Breast epithelium (tissue), 4 donors: ENCODE measurements at regions not wholly inside any gene's neighbourhood (a gene's known extent, or its start where the extent isn't known, plus 50 kb on each side); places are given as distances from the start of the nearest gene placed in this dataset.

ENCODE experiments used
- DNase-seq, 2 donors: peaks; one replicate each; pipeline ENCODE4 v3.0.0-alpha.2; 2019; ENCODE audit warnings: low spot score in 2 of 2
- H3K27ac ChIP-seq, 2 donors: fragments of 200-600 bp; sonication (generic) in 1 of 2; one replicate each; pipeline ENCODE4 v1.5.1; 2016 to 2019; ENCODE audit warnings: mild to moderate bottlenecking in 1 of 2
- H3K27me3 ChIP-seq, 2 donors: fragments of 200-600 bp; sonication (generic) in 1 of 2; one replicate each; pipeline versions ENCODE4 v1.5.1 to v1.6.0; 2017 to 2019; ENCODE audit warnings: control low read depth in 1 of 2, mild to moderate bottlenecking in 1 of 2
- H3K36me3 ChIP-seq: fragments of 200-600 bp; one replicate; pipeline ENCODE4 v1.5.1; 2019
- H3K4me1 ChIP-seq, 2 donors: fragments of 200-600 bp; sonication (generic); one replicate each; pipeline ENCODE4 v1.5.1; 2016 to 2019; ENCODE audit warnings: control low read depth in 1 of 2
- H3K4me3 ChIP-seq, 3 donors: fragments of 200-600 bp; sonication (generic); 1 replicate in 2 of 3; 2 replicates in 1 of 3; pipeline ENCODE4 v1.5.1; 2016 to 2019; ENCODE audit warnings: mild to moderate bottlenecking in 3 of 3, moderate library complexity in 2 of 3
- H3K9me3 ChIP-seq, 2 donors: fragments of 200-600 bp; sonication (generic) in 1 of 2; one replicate each; pipeline ENCODE4 v1.5.1; 2016 to 2019; ENCODE audit warnings: control low read depth in 1 of 2
- CTCF ChIP-seq, 3 donors: fragments of 450-650 bp; IDR thresholded peaks; one replicate each; pipeline ENCODE4 v1.5.1; 2016 to 2017; ENCODE audit warnings: antibody characterized with exemption in 3 of 3, mild to moderate bottlenecking in 3 of 3, moderate library complexity in 3 of 3
- POLR2A ChIP-seq: fragments of 450-650 bp; IDR thresholded peaks from one replicate; pipeline ENCODE4 v1.6.1; 2016; ENCODE audit warnings: antibody characterized with exemption, mild to moderate bottlenecking, moderate library complexity
- POLR2AphosphoS5 ChIP-seq, 3 donors: sonication (generic); formaldehyde crosslinking; IDR thresholded peaks; one replicate each; pipeline ENCODE4 v1.6.1; 2017; ENCODE audit warnings: antibody characterized with exemption in 3 of 3
- intact Hi-C: fragments of 100-400 bp; cut with DNase I; formaldehyde crosslinking; loops from one replicate; pipeline ENCODE4 v1.15.1; 2023; ENCODE audit warnings: low total_unique reads

- DNase-seq = no peak
- Histone ChIP-seq H3K36me3 (no peaks in the 10 kb centered on the region), H3K4me3 (no peak overlapping the region), H3K9me3 (peaks cover 0 to under 1% of the 10 kb centered on the region in 2 donors), H3K27me3 (no peaks in the 10 kb centered on the region), H3K4me1 (no peaks in the 10 kb centered on the region), H3K27ac (no peak overlapping the region)
- TF ChIP-seq POLR2AphosphoS5 (IDR thresholded peaks at IDR 0.05) = no peak
- intact Hi-C loops = no loop called here
Observed at GRCh38 chr10:70978181-70978580, 89.8 kb upstream of the PCBD1 start.

- Histone ChIP-seq H3K4me3 (no peak overlapping the region), H3K36me3 (no peaks in the 10 kb centered on the region), H3K9me3 (no peaks in the 10 kb centered on the region), H3K27me3 (no peaks in the 10 kb centered on the region), H3K27ac (no peak overlapping the region), H3K4me1 (no peaks in the 10 kb centered on the region)
- no peak for TF ChIP-seq POLR2A
- no peak for TF ChIP-seq POLR2AphosphoS5 (IDR thresholded peaks at IDR 0.05)
- TF ChIP-seq CTCF (IDR thresholded peaks at IDR 0.05) = no peak
- intact Hi-C loops = no loop called here
- no peak for DNase-seq
Observed at GRCh38 chr10:70978816-70979480, 90.6 kb upstream of the PCBD1 start.

GRCh38 chr10:70980687-70981086, 92.3 kb upstream of the PCBD1 start:
- intact Hi-C loops = loop anchor here (1.0 to 5.0 kb wide), 2 partner anchors 27 to 817 kb away; no protein-coding TSS in a partner anchor
- no peak overlapping the region for H3K27ac ChIP-seq
- no peaks in the 10 kb centered on the region for H3K4me1 ChIP-seq
- no peaks in the 10 kb centered on the region for H3K36me3 ChIP-seq
- H3K4me3 ChIP-seq = no peak overlapping the region
- DNase-seq = no peak
- no peaks in the 10 kb centered on the region for H3K9me3 ChIP-seq
- TF ChIP-seq POLR2AphosphoS5 (IDR thresholded peaks at IDR 0.05) (no peak), CTCF (IDR thresholded peaks at IDR 0.05) (no peak)
- no peaks in the 10 kb centered on the region for H3K27me3 ChIP-seq

DNA sequence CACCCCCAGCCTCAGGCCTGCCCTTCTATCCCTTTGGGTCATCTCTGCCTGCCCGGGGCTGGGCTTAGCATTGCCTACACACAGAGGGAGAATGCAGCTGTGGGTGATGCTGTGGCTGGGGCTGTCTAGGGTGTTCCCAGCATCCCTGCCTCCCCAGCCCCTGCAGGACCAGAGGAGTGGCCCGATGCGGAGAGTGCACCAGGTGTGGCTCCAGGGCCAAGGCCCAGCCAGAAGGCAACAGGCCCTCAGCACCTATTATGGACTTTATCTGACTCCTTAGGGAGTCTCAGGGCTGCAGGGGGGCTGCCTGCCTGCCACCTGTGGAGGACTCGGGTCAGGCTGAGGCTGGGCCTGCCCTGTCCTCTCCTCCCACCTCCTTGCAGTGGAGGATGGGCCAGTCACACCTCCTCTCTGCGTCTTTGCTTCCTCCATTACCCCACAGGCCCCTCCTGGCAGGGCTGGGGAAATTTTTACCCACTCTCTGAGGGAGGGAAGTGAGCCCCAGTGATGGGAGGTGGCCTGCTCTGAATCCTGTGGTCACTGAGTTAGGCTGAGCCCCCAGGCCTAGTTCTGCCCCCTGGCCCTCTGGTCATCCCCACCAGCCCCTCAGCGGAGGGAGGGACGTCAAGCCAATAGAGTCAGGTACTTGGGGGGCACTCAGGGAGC, 92.9 kb upstream of the PCBD1 start:
- Histone ChIP-seq H3K4me1 (no peaks in the 10 kb centered on the region), H3K36me3 (no peaks in the 10 kb centered on the region), H3K27ac (no peak overlapping the region), H3K27me3 (no peaks in the 10 kb centered on the region), H3K9me3 (no peaks in the 10 kb centered on the region), H3K4me3 (no peak overlapping the region)
- intact Hi-C loops = loop anchor here (1.0 to 5.0 kb wide), 2 partner anchors 28 to 816 kb away; no protein-coding TSS in a partner anchor
- TF ChIP-seq POLR2AphosphoS5 (IDR thresholded peaks at IDR 0.05) = no peak
- TF ChIP-seq POLR2A = no peak
- TF ChIP-seq CTCF (IDR thresholded peaks at IDR 0.05) = no peak
- DNase-seq = no peak

DNA sequence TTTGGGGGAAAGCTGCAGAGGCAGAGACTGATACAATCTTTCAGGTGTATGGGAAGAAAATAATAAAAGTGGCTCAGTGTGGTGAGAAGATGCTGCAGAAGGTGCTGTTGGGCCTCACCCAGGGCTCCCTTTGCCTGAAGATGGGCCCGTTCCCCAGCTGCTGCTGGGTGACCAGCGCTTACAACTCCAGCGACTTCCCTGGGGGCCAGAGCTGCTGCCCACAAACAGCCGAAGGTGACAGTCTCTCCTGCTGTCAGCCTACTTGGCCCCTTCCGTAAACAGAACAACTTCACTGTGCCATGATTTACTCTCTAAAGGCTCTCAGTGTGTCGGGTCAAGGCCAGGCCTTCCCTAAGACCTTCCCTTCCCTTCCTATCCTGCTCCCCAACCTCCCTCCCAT, 93.6 kb upstream of the PCBD1 start:
- Histone ChIP-seq H3K4me3 (no peak overlapping the region), H3K36me3 (no peaks in the 10 kb centered on the region), H3K4me1 (no peaks in the 10 kb centered on the region), H3K27me3 (no peaks in the 10 kb centered on the region), H3K27ac (no peak overlapping the region), H3K9me3 (no peaks in the 10 kb centered on the region)
- no peak for DNase-seq
- intact Hi-C loops = loop anchor here (1.0 to 5.0 kb wide), 2 partner anchors 29 to 815 kb away; no protein-coding TSS in a partner anchor
- TF ChIP-seq CTCF (IDR thresholded peaks at IDR 0.05) = no peak
- no peak for TF ChIP-seq POLR2AphosphoS5 (IDR thresholded peaks at IDR 0.05)
